Activated B cell treated with CpG ODN at 0.5 μM for 24 hours (primary cell): ENCODE measurements at regions not wholly inside any gene's neighbourhood (a gene's known extent, or its start where the extent isn't known, plus 50 kb on each side); places are given as distances from the start of the nearest gene placed in this dataset.

Experiments
- ATAC-seq: fragments of 200-7000 bp; cut with Tn5 transposase; one replicate; pipeline ENCODE4 v1.10.0; 2021; ENCODE audit warnings: low read depth, mild to moderate bottlenecking, moderate library complexity
- CTCF ChIA-PET: fragments of 350-600 bp; sonication (Branson Sonifier 250); formaldehyde crosslinking; loops from one replicate; lab custom pipeline; 2021; ENCODE audit warnings: antibody characterized with exemption; lab: Charles Lee
- POLR2A ChIA-PET: fragments of 350-600 bp; sonication (Branson Sonifier 250); formaldehyde crosslinking; loops from one replicate; lab custom pipeline; 2021; ENCODE audit warnings: antibody characterized with exemption; lab: Charles Lee
- DNase-seq: peaks from one replicate; pipeline ENCODE4 v3.0.0; 2022
- H3K27ac Mint-ChIP-seq: one replicate; pipeline ENCODE4 v1.8.0; 2020; ENCODE audit warnings: mixed read lengths
- H3K27me3 Mint-ChIP-seq: one replicate; pipeline ENCODE4 v1.8.0; 2021; ENCODE audit warnings: mixed read lengths
- H3K36me3 Mint-ChIP-seq: one replicate; pipeline ENCODE4 v1.8.0; 2021; ENCODE audit warnings: low read depth, mixed read lengths
- H3K4me1 Mint-ChIP-seq: one replicate; pipeline ENCODE4 v1.8.0; 2021; ENCODE audit warnings: mixed read lengths
- H3K4me3 Mint-ChIP-seq: one replicate; pipeline ENCODE4 v1.8.0; 2020; ENCODE audit warnings: mild to moderate bottlenecking, mixed read lengths
- H3K9me3 Mint-ChIP-seq: one replicate; pipeline ENCODE4 v1.8.0; 2020; ENCODE audit warnings: mixed read lengths
- CTCF ChIP-seq: fragments of 200-600 bp; IDR thresholded peaks from one replicate; pipeline ENCODE4 v1.8.0; 2022; ENCODE audit warnings: antibody characterized with exemption, mild to moderate bottlenecking
- intact Hi-C: fragments of 100-400 bp; cut with micrococcal nuclease; formaldehyde crosslinking; loops from one replicate; pipeline ENCODE4 v1.15.1; 2024

- ATAC-seq (no peak), DNase-seq (no peak)
- ChIA-PET POLR2A (no interaction called here), CTCF (no interaction called here)
- Mint-ChIP-seq H3K36me3 (no peaks in the 10 kb centered on the region), H3K27me3 (no peaks in the 10 kb centered on the region), H3K4me3 (no peak overlapping the region), H3K4me1 (no peaks in the 10 kb centered on the region), H3K27ac (no peak overlapping the region), H3K9me3 (peaks cover 13% of the 10 kb centered on the region)
- intact Hi-C loops: no loop called here
- no peak for TF ChIP-seq CTCF
These were observed 1435.7 kb upstream of the DDX18 start for GRCh38 chr2:116378786-116379185.

- intact Hi-C loops: no loop called here
- ChIA-PET CTCF (no interaction called here), POLR2A (no interaction called here)
- ATAC-seq (no peak), DNase-seq (no peak)
- no peak overlapping the region for H3K4me3 Mint-ChIP-seq
- H3K4me1 Mint-ChIP-seq: no peaks in the 10 kb centered on the region
- H3K27ac Mint-ChIP-seq: no peak overlapping the region
- no peaks in the 10 kb centered on the region for H3K36me3 Mint-ChIP-seq
- TF ChIP-seq CTCF: no peak
- peaks cover 14% of the 10 kb centered on the region for H3K9me3 Mint-ChIP-seq
- H3K27me3 Mint-ChIP-seq: no peaks in the 10 kb centered on the region
These were observed 1403.3 kb upstream of the DDX18 start for GRCh38 chr2:116411211-116411610.

DNA sequence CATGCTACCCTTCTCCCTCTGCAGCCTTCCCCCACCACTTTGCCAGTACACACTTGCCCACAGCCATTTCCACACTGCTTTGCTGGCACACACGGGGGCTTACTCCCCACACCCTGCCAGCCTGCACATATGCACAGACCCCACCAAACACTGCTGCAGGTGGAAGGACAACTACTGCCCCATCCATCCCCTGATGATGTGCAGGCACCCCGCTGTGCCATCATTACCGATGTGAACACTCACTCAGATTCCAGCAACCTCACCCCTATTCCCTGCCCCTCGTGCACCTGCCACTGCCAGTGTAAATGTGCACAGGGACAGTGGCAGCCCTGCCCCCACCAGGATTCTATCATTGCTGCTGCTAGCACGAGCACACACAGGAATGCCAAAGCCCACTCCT is 1400.8 kb upstream of the DDX18 start:
- ATAC-seq: no peak
- peaks cover 14% of the 10 kb centered on the region for H3K9me3 Mint-ChIP-seq
- CTCF ChIA-PET: no interaction called here

GRCh38 chr2:116416731-116417377 is 1397.6 kb upstream of the DDX18 start:
- intact Hi-C loops: no loop called here
- ATAC-seq: no peak
- CTCF ChIA-PET: no interaction called here
- Mint-ChIP-seq H3K27ac (no peak overlapping the region), H3K27me3 (no peaks in the 10 kb centered on the region), H3K9me3 (peaks cover 11% of the 10 kb centered on the region), H3K4me3 (no peak overlapping the region), H3K36me3 (no peaks in the 10 kb centered on the region), H3K4me1 (no peaks in the 10 kb centered on the region)
- no peak for DNase-seq
- POLR2A ChIA-PET: no interaction called here
- TF ChIP-seq CTCF: no peak

More for the DNA sequence above, 1400.8 kb upstream of the DDX18 start:
- H3K4me3 Mint-ChIP-seq: no peak overlapping the region
- H3K4me1 Mint-ChIP-seq: no peaks in the 10 kb centered on the region
- intact Hi-C loops: no loop called here
- POLR2A ChIA-PET: no interaction called here
- no peak overlapping the region for H3K27ac Mint-ChIP-seq
- no peaks in the 10 kb centered on the region for H3K36me3 Mint-ChIP-seq
- TF ChIP-seq CTCF: no peak
- DNase-seq: no peak
- no peaks in the 10 kb centered on the region for H3K27me3 Mint-ChIP-seq

DNA sequence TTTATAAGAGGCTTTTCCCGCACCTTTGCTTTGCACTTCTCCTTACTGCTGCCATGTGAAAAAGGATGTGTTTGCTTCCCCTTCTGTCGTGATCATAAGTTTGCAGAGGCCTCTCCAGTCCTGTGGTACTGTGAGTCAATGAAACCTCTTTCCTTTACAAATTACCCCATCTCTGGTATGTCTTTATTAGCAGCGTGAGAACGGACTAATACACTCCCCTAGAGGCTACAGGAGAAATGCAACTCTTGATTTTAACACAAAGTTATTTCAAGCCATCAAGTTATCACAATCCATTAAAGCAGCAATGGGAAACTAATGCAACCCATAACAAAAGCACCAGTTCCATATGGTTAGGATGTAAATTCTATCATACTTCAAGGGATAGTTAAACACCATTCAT is 1378.8 kb upstream of the DDX18 start:
- ATAC-seq (no peak), DNase-seq (no peak)
- intact Hi-C loops: no loop called here
- no peaks in the 10 kb centered on the region for H3K4me1 Mint-ChIP-seq
- ChIA-PET CTCF (no interaction called here), POLR2A (no interaction called here)
- peaks cover 13% of the 10 kb centered on the region for H3K9me3 Mint-ChIP-seq
- no peak overlapping the region for H3K27ac Mint-ChIP-seq
- no peaks in the 10 kb centered on the region for H3K27me3 Mint-ChIP-seq
- no peak for TF ChIP-seq CTCF
- no peak overlapping the region for H3K4me3 Mint-ChIP-seq
- no peaks in the 10 kb centered on the region for H3K36me3 Mint-ChIP-seq
